Islet precursor cell (in vitro differentiated cells): ENCODE measurements at regions not wholly inside any gene's neighbourhood (a gene's known extent, or its start where the extent isn't known, plus 50 kb on each side); places are given as distances from the start of the nearest gene placed in this dataset.

Source experiments
- DNase-seq: peaks from one replicate; pipeline ENCODE4 v3.0.0-alpha.2; 2018

- DNase-seq = no peak
These were observed 462.1 kb upstream of the GNPDA2 start for GRCh38 chr4:45188501-45188900.

- no peak for DNase-seq
These were observed 459.9 kb upstream of the GNPDA2 start for GRCh38 chr4:45186249-45186648.

GRCh38 chr4:45183905-45184304 lies 457.5 kb upstream of the GNPDA2 start:
- no peak for DNase-seq

GRCh38 chr4:45172636-45173035 lies 446.3 kb upstream of the GNPDA2 start:
- peak; percentile 54 for DNase-seq

GRCh38 chr4:45160951-45161350 lies 434.6 kb upstream of the GNPDA2 start:
- no peak for DNase-seq

GRCh38 chr4:45155081-45155777 lies 428.9 kb upstream of the GNPDA2 start:
- DNase-seq = no peak

GRCh38 chr4:45147866-45148265 lies 421.5 kb upstream of the GNPDA2 start:
- no peak for DNase-seq

GRCh38 chr4:45131020-45131419 lies 404.7 kb upstream of the GNPDA2 start:
- DNase-seq = no peak

- no peak for DNase-seq
These were observed 396.1 kb upstream of the GNPDA2 start for GRCh38 chr4:45122406-45122805.

- no peak for DNase-seq
These were observed 395.1 kb upstream of the GNPDA2 start for GRCh38 chr4:45121426-45121975.

- DNase-seq = no peak
These were observed 393.8 kb upstream of the GNPDA2 start for GRCh38 chr4:45120163-45120562.

GRCh38 chr4:45119376-45119775 lies 393.0 kb upstream of the GNPDA2 start:
- DNase-seq = no peak

- DNase-seq = no peak
These were observed 376.4 kb upstream of the GNPDA2 start for GRCh38 chr4:45102716-45103115.

GRCh38 chr4:45100956-45101818 lies 374.8 kb upstream of the GNPDA2 start:
- no peak for DNase-seq

- DNase-seq = no peak
These were observed 373.1 kb upstream of the GNPDA2 start for GRCh38 chr4:45099471-45099870.

GRCh38 chr4:45094684-45095083 lies 368.3 kb upstream of the GNPDA2 start:
- DNase-seq = no peak

- no peak for DNase-seq
These were observed 355.7 kb upstream of the GNPDA2 start for GRCh38 chr4:45082101-45082500.

- no peak for DNase-seq
These were observed 353.3 kb upstream of the GNPDA2 start for GRCh38 chr4:45079616-45080015.

GRCh38 chr4:45078201-45078600 lies 351.8 kb upstream of the GNPDA2 start:
- DNase-seq = no peak

- DNase-seq = no peak
These were observed 346.6 kb upstream of the GNPDA2 start for GRCh38 chr4:45072981-45073380.

GRCh38 chr4:45064741-45065140 lies 338.4 kb upstream of the GNPDA2 start:
- DNase-seq = no peak

- no peak for DNase-seq
These were observed 337.3 kb upstream of the GNPDA2 start for GRCh38 chr4:45063696-45064095.

GRCh38 chr4:45062935-45063545 lies 336.7 kb upstream of the GNPDA2 start:
- DNase-seq = no peak

GRCh38 chr4:45043911-45044310 lies 317.6 kb upstream of the GNPDA2 start:
- DNase-seq = no peak
